ENCODE measurements at regions not wholly inside any gene's neighbourhood (a gene's known extent, or its start where the extent isn't known, plus 50 kb on each side); places are given as distances from the start of the nearest gene placed in this dataset.

DNA sequence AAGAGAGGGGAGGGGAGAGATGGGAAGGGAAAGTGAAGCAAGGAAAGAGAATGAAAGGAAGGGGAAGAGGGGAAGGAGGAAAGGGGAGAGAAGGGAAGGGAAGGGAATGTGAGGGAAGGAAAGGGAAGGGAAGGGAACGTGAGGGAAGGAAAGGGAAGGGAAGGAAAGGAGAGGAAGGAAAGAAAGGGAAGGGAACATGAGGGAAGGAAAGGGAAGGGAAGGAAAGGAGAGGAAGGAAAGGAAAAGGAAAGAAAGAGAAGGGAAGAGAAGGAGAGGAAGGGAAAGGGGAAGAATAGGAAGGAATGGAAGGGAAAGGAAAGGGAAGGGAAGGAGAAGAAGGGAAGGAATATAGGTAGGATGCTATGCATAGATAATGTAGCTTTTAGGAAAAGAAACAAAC lies 139.7 kb upstream of the PTER start:
- TF ChIP-seq CTCF (IDR thresholded peaks at IDR 0.05; ENCODE audit: poor library complexity) = no peak
- TF ChIP-seq EZH2phosphoT487 (IDR thresholded peaks at IDR 0.05; ENCODE audit: low read depth, severe bottlenecking, unreplicated experiment) = no peak

Data from hepatocyte (in vitro differentiated cells).